Activated CD8-positive, alpha-beta T cell treated with anti-CD3 and anti-CD28 coated beads for 36 hours (primary cell): ENCODE measurements at regions not wholly inside any gene's neighbourhood (a gene's known extent, or its start where the extent isn't known, plus 50 kb on each side); places are given as distances from the start of the nearest gene placed in this dataset.
"Not testable (repeated sequence)": the region's sequence is repeated elsewhere in the genome, so short reads cannot be mapped to it uniquely, and the experiment has no call there.

Source experiments
- ATAC-seq: fragments of 200-7000 bp; cut with Tn5 transposase; one replicate; pipeline ENCODE4 v1.10.0; 2021; ENCODE audit warnings: mild to moderate bottlenecking, moderate library complexity
- CTCF ChIA-PET: fragments of 350-600 bp; sonication (Branson Sonifier 250); formaldehyde crosslinking; loops from one replicate; lab custom pipeline; 2021; ENCODE audit warnings: antibody characterized with exemption; lab: Charles Lee
- POLR2A ChIA-PET: fragments of 350-600 bp; sonication (Branson Sonifier 250); formaldehyde crosslinking; loops from one replicate; lab custom pipeline; 2021; ENCODE audit warnings: antibody characterized with exemption; lab: Charles Lee
- DNase-seq: peaks from one replicate; pipeline ENCODE4 v3.0.0-alpha.2; 2020
- H3K27ac Mint-ChIP-seq: one replicate; pipeline ENCODE4 v1.8.0; 2021; ENCODE audit warnings: mild to moderate bottlenecking, mixed read lengths
- H3K27me3 Mint-ChIP-seq: one replicate; pipeline ENCODE4 v1.8.0; 2021; ENCODE audit warnings: mixed read lengths
- H3K36me3 Mint-ChIP-seq: one replicate; pipeline ENCODE4 v1.8.0; 2021; ENCODE audit warnings: low read depth, mixed read lengths
- H3K4me1 Mint-ChIP-seq: one replicate; pipeline ENCODE4 v1.8.0; 2021; ENCODE audit warnings: low read depth, mixed read lengths
- H3K4me3 Mint-ChIP-seq: one replicate; pipeline ENCODE4 v1.8.0; 2021; ENCODE audit warnings: mild to moderate bottlenecking, moderate library complexity, mixed read lengths
- H3K9me3 Mint-ChIP-seq: one replicate; pipeline ENCODE4 v1.8.0; 2021; ENCODE audit warnings: mixed read lengths
- CTCF ChIP-seq: fragments of 200-600 bp; IDR thresholded peaks from one replicate; pipeline ENCODE4 v1.8.0; 2022; ENCODE audit warnings: antibody characterized with exemption, mild to moderate bottlenecking
- intact Hi-C: fragments of 100-400 bp; cut with micrococcal nuclease; formaldehyde crosslinking; loops from one replicate; pipeline ENCODE4 v1.10.0; 2022

GRCh38 chr19:22517496-22518411, 95.6 kb upstream of the ZNF98 start:
- TF ChIP-seq CTCF = no peak
- Mint-ChIP-seq H3K36me3 (no peaks in the 10 kb centered on the region), H3K27me3 (no peaks in the 10 kb centered on the region), H3K27ac (no peak overlapping the region), H3K9me3 (peaks cover 28% of the 10 kb centered on the region), H3K4me3 (no peak overlapping the region), H3K4me1 (no peaks in the 10 kb centered on the region)
- ATAC-seq (no peak), DNase-seq (no peak)
- intact Hi-C loops = no loop called here
- POLR2A ChIA-PET = no interaction called here
- CTCF ChIA-PET = no interaction called here

GRCh38 chr19:22515435-22515834, 93.3 kb upstream of the ZNF98 start:
- no peak overlapping the region for H3K27ac Mint-ChIP-seq
- ATAC-seq = no peak
- POLR2A ChIA-PET = no interaction called here

GRCh38 chr19:22503524-22503923, 81.4 kb upstream of the ZNF98 start:
- intact Hi-C loops = no loop called here
- H3K9me3 Mint-ChIP-seq = peaks cover 31% of the 10 kb centered on the region
- ATAC-seq (no peak), DNase-seq (no peak)
- CTCF ChIA-PET = no interaction called here
- no peak overlapping the region for H3K4me3 Mint-ChIP-seq
- H3K4me1 Mint-ChIP-seq = no peaks in the 10 kb centered on the region
- POLR2A ChIA-PET = no interaction called here
- no peak overlapping the region for H3K27ac Mint-ChIP-seq
- no peaks in the 10 kb centered on the region for H3K27me3 Mint-ChIP-seq
- TF ChIP-seq CTCF = no peak
- H3K36me3 Mint-ChIP-seq = no peaks in the 10 kb centered on the region

More at GRCh38 chr19:22515435-22515834, 93.3 kb upstream of the ZNF98 start:
- Mint-ChIP-seq H3K27me3 (no peaks in the 10 kb centered on the region), H3K36me3 (no peaks in the 10 kb centered on the region), H3K4me1 (no peaks in the 10 kb centered on the region), H3K9me3 (peaks cover 33% of the 10 kb centered on the region), H3K4me3 (no peak overlapping the region)
- intact Hi-C loops = no loop called here
- DNase-seq = no peak
- TF ChIP-seq CTCF = no peak
- CTCF ChIA-PET = no interaction called here

- ATAC-seq (no peak), DNase-seq (no peak)
- Mint-ChIP-seq H3K4me3 (no peak overlapping the region), H3K4me1 (no peaks in the 10 kb centered on the region), H3K27ac (no peak overlapping the region), H3K9me3 (peaks cover 36% of the 10 kb centered on the region), H3K27me3 (no peaks in the 10 kb centered on the region), H3K36me3 (no peaks in the 10 kb centered on the region)
- ChIA-PET POLR2A (no interaction called here), CTCF (interaction anchor here (0.7 kb wide), 1 partner anchor 40 kb away, joined by 3 read pairs; no protein-coding TSS in a partner anchor)
- TF ChIP-seq CTCF = no peak
- intact Hi-C loops = no loop called here
These were observed 80.6 kb upstream of the ZNF98 start for GRCh38 chr19:22502766-22503165.

GRCh38 chr19:22498831-22499430, 76.8 kb upstream of the ZNF98 start:
- H3K27me3 Mint-ChIP-seq, H3K36me3 Mint-ChIP-seq, H3K4me1 Mint-ChIP-seq, H3K27ac Mint-ChIP-seq, CTCF ChIA-PET, intact Hi-C loops, DNase-seq, H3K4me3 Mint-ChIP-seq, POLR2A ChIA-PET, ATAC-seq: not testable (repeated sequence)
- H3K9me3 Mint-ChIP-seq = peaks cover 51% of the 10 kb centered on the region
